ENCODE measurements at regions not wholly inside any gene's neighbourhood (a gene's known extent, or its start where the extent isn't known, plus 50 kb on each side); places are given as distances from the start of the nearest gene placed in this dataset.

DNA sequence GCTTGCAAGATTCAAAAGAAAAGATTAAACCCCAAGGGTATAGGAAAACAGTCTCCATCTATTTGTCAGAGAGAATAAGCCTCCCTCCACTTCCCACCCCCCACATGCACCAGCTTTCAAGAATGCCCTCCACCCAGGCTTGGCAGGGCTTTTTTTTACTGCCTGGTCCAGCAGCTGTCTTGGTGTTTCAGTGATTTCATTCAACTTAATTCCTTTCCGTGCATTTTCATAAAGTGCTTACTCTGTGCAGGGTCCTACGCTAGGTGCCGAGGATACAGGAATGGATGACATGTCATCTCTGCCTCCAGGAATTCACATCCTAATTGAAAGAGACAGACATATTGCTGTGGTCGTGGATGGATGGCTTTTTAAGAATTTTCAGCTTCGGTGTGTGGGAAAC, 117.9 kb downstream of the LRATD1 start:
- TF ChIP-seq, protein P1, sequence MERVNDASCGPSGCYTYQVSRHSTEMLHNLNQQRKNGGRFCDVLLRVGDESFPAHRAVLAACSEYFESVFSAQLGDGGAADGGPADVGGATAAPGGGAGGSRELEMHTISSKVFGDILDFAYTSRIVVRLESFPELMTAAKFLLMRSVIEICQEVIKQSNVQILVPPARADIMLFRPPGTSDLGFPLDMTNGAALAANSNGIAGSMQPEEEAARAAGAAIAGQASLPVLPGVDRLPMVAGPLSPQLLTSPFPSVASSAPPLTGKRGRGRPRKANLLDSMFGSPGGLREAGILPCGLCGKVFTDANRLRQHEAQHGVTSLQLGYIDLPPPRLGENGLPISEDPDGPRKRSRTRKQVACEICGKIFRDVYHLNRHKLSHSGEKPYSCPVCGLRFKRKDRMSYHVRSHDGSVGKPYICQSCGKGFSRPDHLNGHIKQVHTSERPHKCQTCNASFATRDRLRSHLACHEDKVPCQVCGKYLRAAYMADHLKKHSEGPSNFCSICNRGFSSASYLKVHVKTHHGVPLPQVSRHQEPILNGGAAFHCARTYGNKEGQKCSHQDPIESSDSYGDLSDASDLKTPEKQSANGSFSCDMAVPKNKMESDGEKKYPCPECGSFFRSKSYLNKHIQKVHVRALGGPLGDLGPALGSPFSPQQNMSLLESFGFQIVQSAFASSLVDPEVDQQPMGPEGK (CRISPR knock-in tag; IDR thresholded peaks at IDR 0.05; ENCODE audit: borderline replicate concordance) = no peak
- no peak for TF ChIP-seq ZNF565 (CRISPR knock-in tag; conservative IDR thresholded peaks at IDR 0.05; ENCODE audit: low read depth)
- TF ChIP-seq ZFP3 (CRISPR knock-in tag; IDR thresholded peaks at IDR 0.05) = no peak
- TF ChIP-seq ESRRG (CRISPR knock-in tag; IDR thresholded peaks at IDR 0.05) = no peak
- TF ChIP-seq BACH2 (CRISPR knock-in tag; IDR thresholded peaks at IDR 0.05; ENCODE audit: borderline replicate concordance) = no peak
- TF ChIP-seq ISL1 (CRISPR knock-in tag; IDR thresholded peaks at IDR 0.05) = no peak
- no peak for TF ChIP-seq RARB (CRISPR knock-in tag; IDR thresholded peaks at IDR 0.05)
- no peak for TF ChIP-seq OSR1 (CRISPR knock-in tag; IDR thresholded peaks at IDR 0.05)
- no peak for TF ChIP-seq ZNF70 (CRISPR knock-in tag; IDR thresholded peaks at IDR 0.05)
- TF ChIP-seq ARNTL (CRISPR knock-in tag; IDR thresholded peaks at IDR 0.05; ENCODE audit: borderline replicate concordance, low read depth) = no peak
- TF ChIP-seq CSDC2 (CRISPR knock-in tag; IDR thresholded peaks at IDR 0.05) = no peak
- no peak for TF ChIP-seq PPARA (CRISPR knock-in tag; IDR thresholded peaks at IDR 0.05; ENCODE audit: borderline replicate concordance)
- TF ChIP-seq ZFP30 (CRISPR knock-in tag; IDR thresholded peaks at IDR 0.05) = no peak
